Activated B cell treated with CpG ODN at 0.5 μM for 24 hours (primary cell): ENCODE measurements at regions not wholly inside any gene's neighbourhood (a gene's known extent, or its start where the extent isn't known, plus 50 kb on each side); places are given as distances from the start of the nearest gene placed in this dataset.

Experiments used
- ATAC-seq: fragments of 200-7000 bp; cut with Tn5 transposase; one replicate; pipeline ENCODE4 v1.10.0; 2021; ENCODE audit warnings: low read depth, mild to moderate bottlenecking, moderate library complexity
- CTCF ChIA-PET: fragments of 350-600 bp; sonication (Branson Sonifier 250); formaldehyde crosslinking; loops from one replicate; lab custom pipeline; 2021; ENCODE audit warnings: antibody characterized with exemption; lab: Charles Lee
- POLR2A ChIA-PET: fragments of 350-600 bp; sonication (Branson Sonifier 250); formaldehyde crosslinking; loops from one replicate; lab custom pipeline; 2021; ENCODE audit warnings: antibody characterized with exemption; lab: Charles Lee
- DNase-seq: peaks from one replicate; pipeline ENCODE4 v3.0.0; 2022
- H3K27ac Mint-ChIP-seq: one replicate; pipeline ENCODE4 v1.8.0; 2020; ENCODE audit warnings: mixed read lengths
- H3K27me3 Mint-ChIP-seq: one replicate; pipeline ENCODE4 v1.8.0; 2021; ENCODE audit warnings: mixed read lengths
- H3K36me3 Mint-ChIP-seq: one replicate; pipeline ENCODE4 v1.8.0; 2021; ENCODE audit warnings: low read depth, mixed read lengths
- H3K4me1 Mint-ChIP-seq: one replicate; pipeline ENCODE4 v1.8.0; 2021; ENCODE audit warnings: mixed read lengths
- H3K4me3 Mint-ChIP-seq: one replicate; pipeline ENCODE4 v1.8.0; 2020; ENCODE audit warnings: mild to moderate bottlenecking, mixed read lengths
- H3K9me3 Mint-ChIP-seq: one replicate; pipeline ENCODE4 v1.8.0; 2020; ENCODE audit warnings: mixed read lengths
- CTCF ChIP-seq: fragments of 200-600 bp; IDR thresholded peaks from one replicate; pipeline ENCODE4 v1.8.0; 2022; ENCODE audit warnings: antibody characterized with exemption, mild to moderate bottlenecking
- intact Hi-C: fragments of 100-400 bp; cut with micrococcal nuclease; formaldehyde crosslinking; loops from one replicate; pipeline ENCODE4 v1.15.1; 2024

GRCh38 chr20:48186915-48187314 lies 401.6 kb upstream of the SULF2 start:
- Mint-ChIP-seq H3K4me1 (no peaks in the 10 kb centered on the region), H3K36me3 (no peaks in the 10 kb centered on the region), H3K4me3 (no peak overlapping the region), H3K27ac (no peak overlapping the region), H3K9me3 (peaks cover 3% of the 10 kb centered on the region), H3K27me3 (no peaks in the 10 kb centered on the region)
- CTCF ChIA-PET = no interaction called here
- no peak for TF ChIP-seq CTCF
- ATAC-seq (no peak), DNase-seq (no peak)
- POLR2A ChIA-PET = no interaction called here
- intact Hi-C loops = no loop called here

- CTCF ChIA-PET = no interaction called here
- intact Hi-C loops = no loop called here
These were observed 401.2 kb upstream of the SULF2 start for GRCh38 chr20:48186447-48186846.

GRCh38 chr20:48184229-48184628 lies 398.9 kb upstream of the SULF2 start:
- TF ChIP-seq CTCF = no peak
- Mint-ChIP-seq H3K9me3 (peaks cover 3% of the 10 kb centered on the region), H3K27ac (no peak overlapping the region), H3K4me1 (no peaks in the 10 kb centered on the region), H3K4me3 (no peak overlapping the region), H3K27me3 (no peaks in the 10 kb centered on the region), H3K36me3 (no peaks in the 10 kb centered on the region)
- ChIA-PET POLR2A (no interaction called here), CTCF (no interaction called here)
- ATAC-seq (no peak), DNase-seq (no peak)
- intact Hi-C loops = no loop called here

More at GRCh38 chr20:48186447-48186846, 401.2 kb upstream of the SULF2 start:
- Mint-ChIP-seq H3K27me3 (no peaks in the 10 kb centered on the region), H3K27ac (no peak overlapping the region), H3K36me3 (no peaks in the 10 kb centered on the region), H3K4me3 (no peak overlapping the region), H3K4me1 (no peaks in the 10 kb centered on the region), H3K9me3 (peaks cover 3% of the 10 kb centered on the region)
- TF ChIP-seq CTCF = no peak
- POLR2A ChIA-PET = no interaction called here
- ATAC-seq = no peak
- no peak for DNase-seq

- ATAC-seq = no peak
- ChIA-PET POLR2A (no interaction called here), CTCF (no interaction called here)
- no peak overlapping the region for H3K27ac Mint-ChIP-seq
- no peaks in the 10 kb centered on the region for H3K27me3 Mint-ChIP-seq
- H3K4me1 Mint-ChIP-seq = no peaks in the 10 kb centered on the region
- no peak for TF ChIP-seq CTCF
- no peak for DNase-seq
- H3K9me3 Mint-ChIP-seq = no peaks in the 10 kb centered on the region
- no peak overlapping the region for H3K4me3 Mint-ChIP-seq
- intact Hi-C loops = no loop called here
- no peaks in the 10 kb centered on the region for H3K36me3 Mint-ChIP-seq
These were observed 396.1 kb upstream of the SULF2 start for GRCh38 chr20:48181261-48181935.

- H3K27me3 Mint-ChIP-seq = no peaks in the 10 kb centered on the region
- no peak for ATAC-seq
- CTCF ChIA-PET = no interaction called here
- DNase-seq = no peak
- H3K9me3 Mint-ChIP-seq = no peaks in the 10 kb centered on the region
- no peaks in the 10 kb centered on the region for H3K36me3 Mint-ChIP-seq
- TF ChIP-seq CTCF = no peak
- H3K4me3 Mint-ChIP-seq = no peak overlapping the region
- POLR2A ChIA-PET = no interaction called here
- no peaks in the 10 kb centered on the region for H3K4me1 Mint-ChIP-seq
- intact Hi-C loops = no loop called here
- H3K27ac Mint-ChIP-seq = no peak overlapping the region
These were observed 395.3 kb upstream of the SULF2 start for GRCh38 chr20:48180618-48181017.
